ENCODE measurements at regions not wholly inside any gene's neighbourhood (a gene's known extent, or its start where the extent isn't known, plus 50 kb on each side); places are given as distances from the start of the nearest gene placed in this dataset.

DNA sequence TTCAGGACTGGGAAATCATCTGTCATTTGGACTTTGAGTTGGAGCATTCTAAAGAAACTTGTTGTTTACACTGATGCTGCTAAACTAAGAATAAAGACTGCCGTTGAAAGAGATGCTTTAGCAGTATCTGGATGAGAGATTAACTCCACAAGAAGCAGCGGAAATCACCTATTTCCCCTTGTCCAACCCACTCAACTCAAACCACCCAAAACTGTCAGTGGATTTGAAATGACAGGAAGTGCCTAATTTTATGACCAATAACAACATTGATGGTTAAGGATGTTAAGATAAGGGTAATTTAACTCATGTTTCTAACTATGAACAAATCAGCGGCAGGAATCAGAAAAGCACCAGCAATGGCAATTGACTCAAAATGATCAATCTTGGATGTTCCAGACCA, 110.8 kb upstream of the NR2F2 start:
- peaks cover 4% of the 10 kb centered on the region; the same call in 1 of the 2 replicates for H3K36me3 Mint-ChIP-seq
- ATAC-seq, result no peak
- H3K27me3 Mint-ChIP-seq (ENCODE audit: low read depth), result peaks cover 43% of the 10 kb centered on the region
- H3K4me3 Mint-ChIP-seq, result no peak overlapping the region
- CTCF ChIA-PET, result no interaction called here
- TF ChIP-seq CBFB (CRISPR knock-in tag; IDR thresholded peaks at IDR 0.05; ENCODE audit: low read depth), result no peak
- peaks cover 13% of the 10 kb centered on the region for H3K9me3 Mint-ChIP-seq
- no peak for DNase-seq (ENCODE audit: low spot score)
- no peak overlapping the region for H3K27ac Mint-ChIP-seq
- H3K4me1 Mint-ChIP-seq, result no peaks in the 10 kb centered on the region
- POLR2A ChIA-PET, result no interaction called here

DNA sequence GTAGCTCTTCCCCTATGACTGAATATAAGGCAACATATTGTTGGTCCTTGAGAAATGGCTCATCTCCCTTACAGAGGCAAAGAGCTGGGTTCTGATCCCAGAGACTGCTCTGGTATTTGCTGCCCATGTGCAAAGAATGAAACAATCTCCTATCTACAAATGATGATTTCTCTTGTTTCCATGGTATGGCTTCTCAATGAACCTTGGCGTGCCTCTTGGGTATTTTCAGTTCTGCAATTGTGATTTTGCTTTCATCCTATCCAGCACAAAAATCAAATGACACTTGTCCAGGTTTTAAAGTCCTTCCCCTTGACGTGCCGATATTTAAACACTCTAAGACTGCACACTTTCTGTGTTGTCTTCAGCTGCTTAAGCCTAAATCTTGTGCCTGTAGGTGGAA, 109.8 kb upstream of the NR2F2 start:
- TF ChIP-seq ATF6 (CRISPR knock-in tag; IDR thresholded peaks at IDR 0.05), result no peak
- TF ChIP-seq ZNF512 (CRISPR knock-in tag; IDR thresholded peaks at IDR 0.05; ENCODE audit: borderline replicate concordance), result no peak
- TF ChIP-seq NFATC4 (CRISPR knock-in tag; IDR thresholded peaks at IDR 0.05), result no peak
- TF ChIP-seq ZNF317 (CRISPR knock-in tag; IDR thresholded peaks at IDR 0.05; ENCODE audit: borderline replicate concordance, low read depth), result no peak
- TF ChIP-seq, protein P1, sequence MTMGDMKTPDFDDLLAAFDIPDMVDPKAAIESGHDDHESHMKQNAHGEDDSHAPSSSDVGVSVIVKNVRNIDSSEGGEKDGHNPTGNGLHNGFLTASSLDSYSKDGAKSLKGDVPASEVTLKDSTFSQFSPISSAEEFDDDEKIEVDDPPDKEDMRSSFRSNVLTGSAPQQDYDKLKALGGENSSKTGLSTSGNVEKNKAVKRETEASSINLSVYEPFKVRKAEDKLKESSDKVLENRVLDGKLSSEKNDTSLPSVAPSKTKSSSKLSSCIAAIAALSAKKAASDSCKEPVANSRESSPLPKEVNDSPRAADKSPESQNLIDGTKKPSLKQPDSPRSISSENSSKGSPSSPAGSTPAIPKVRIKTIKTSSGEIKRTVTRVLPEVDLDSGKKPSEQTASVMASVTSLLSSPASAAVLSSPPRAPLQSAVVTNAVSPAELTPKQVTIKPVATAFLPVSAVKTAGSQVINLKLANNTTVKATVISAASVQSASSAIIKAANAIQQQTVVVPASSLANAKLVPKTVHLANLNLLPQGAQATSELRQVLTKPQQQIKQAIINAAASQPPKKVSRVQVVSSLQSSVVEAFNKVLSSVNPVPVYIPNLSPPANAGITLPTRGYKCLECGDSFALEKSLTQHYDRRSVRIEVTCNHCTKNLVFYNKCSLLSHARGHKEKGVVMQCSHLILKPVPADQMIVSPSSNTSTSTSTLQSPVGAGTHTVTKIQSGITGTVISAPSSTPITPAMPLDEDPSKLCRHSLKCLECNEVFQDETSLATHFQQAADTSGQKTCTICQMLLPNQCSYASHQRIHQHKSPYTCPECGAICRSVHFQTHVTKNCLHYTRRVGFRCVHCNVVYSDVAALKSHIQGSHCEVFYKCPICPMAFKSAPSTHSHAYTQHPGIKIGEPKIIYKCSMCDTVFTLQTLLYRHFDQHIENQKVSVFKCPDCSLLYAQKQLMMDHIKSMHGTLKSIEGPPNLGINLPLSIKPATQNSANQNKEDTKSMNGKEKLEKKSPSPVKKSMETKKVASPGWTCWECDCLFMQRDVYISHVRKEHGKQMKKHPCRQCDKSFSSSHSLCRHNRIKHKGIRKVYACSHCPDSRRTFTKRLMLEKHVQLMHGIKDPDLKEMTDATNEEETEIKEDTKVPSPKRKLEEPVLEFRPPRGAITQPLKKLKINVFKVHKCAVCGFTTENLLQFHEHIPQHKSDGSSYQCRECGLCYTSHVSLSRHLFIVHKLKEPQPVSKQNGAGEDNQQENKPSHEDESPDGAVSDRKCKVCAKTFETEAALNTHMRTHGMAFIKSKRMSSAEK (CRISPR knock-in tag; IDR thresholded peaks at IDR 0.05; ENCODE audit: borderline replicate concordance), result no peak
- no peak for TF ChIP-seq ZBTB21 (CRISPR knock-in tag; IDR thresholded peaks at IDR 0.05; ENCODE audit: borderline replicate concordance)
- TF ChIP-seq, protein P2, sequence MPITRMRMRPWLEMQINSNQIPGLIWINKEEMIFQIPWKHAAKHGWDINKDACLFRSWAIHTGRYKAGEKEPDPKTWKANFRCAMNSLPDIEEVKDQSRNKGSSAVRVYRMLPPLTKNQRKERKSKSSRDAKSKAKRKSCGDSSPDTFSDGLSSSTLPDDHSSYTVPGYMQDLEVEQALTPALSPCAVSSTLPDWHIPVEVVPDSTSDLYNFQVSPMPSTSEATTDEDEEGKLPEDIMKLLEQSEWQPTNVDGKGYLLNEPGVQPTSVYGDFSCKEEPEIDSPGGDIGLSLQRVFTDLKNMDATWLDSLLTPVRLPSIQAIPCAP (CRISPR knock-in tag; IDR thresholded peaks at IDR 0.05), result no peak
- TF ChIP-seq, protein P3, sequence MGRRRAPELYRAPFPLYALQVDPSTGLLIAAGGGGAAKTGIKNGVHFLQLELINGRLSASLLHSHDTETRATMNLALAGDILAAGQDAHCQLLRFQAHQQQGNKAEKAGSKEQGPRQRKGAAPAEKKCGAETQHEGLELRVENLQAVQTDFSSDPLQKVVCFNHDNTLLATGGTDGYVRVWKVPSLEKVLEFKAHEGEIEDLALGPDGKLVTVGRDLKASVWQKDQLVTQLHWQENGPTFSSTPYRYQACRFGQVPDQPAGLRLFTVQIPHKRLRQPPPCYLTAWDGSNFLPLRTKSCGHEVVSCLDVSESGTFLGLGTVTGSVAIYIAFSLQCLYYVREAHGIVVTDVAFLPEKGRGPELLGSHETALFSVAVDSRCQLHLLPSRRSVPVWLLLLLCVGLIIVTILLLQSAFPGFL (CRISPR knock-in tag; IDR thresholded peaks at IDR 0.05; ENCODE audit: borderline replicate concordance), result no peak
- POLR2A ChIA-PET, result no interaction called here

DNA sequence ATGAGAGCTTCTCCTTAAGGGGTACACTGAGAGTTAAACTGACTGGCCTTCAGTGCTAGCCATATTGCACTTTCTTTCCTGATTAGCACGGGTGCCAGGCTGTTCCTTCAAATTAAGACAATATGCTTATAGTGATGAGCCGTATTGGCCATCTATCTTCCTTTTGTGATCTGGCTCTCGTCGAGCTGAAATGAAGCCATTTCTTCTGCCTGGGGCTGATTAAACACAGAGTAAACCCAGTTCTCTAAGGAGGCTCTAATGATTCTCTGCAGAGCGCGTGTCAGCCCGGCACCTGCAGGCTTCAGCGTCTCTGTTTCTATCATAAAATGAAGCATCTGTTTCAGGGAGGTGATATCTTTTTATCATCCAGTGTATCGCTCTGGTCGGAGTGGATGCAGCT, 107.5 kb upstream of the NR2F2 start:
- no peak for ATAC-seq
- Mint-ChIP-seq H3K27me3 (ENCODE audit: low read depth) (peaks cover 55% of the 10 kb centered on the region), H3K36me3 (no peaks in the 10 kb centered on the region), H3K9me3 (no peaks in the 10 kb centered on the region), H3K4me3 (no peak overlapping the region), H3K4me1 (peaks cover 4% of the 10 kb centered on the region), H3K27ac (no peak overlapping the region)
- DNase-seq (ENCODE audit: low spot score), result no peak
- POLR2A ChIA-PET, result interaction anchor here (1.0 kb wide), 1 partner anchor 24 kb away, joined by 3 read pairs; no protein-coding TSS in a partner anchor
- CTCF ChIA-PET, result no interaction called here
- TF ChIP-seq ARID4B (CRISPR knock-in tag; IDR thresholded peaks at IDR 0.05; ENCODE audit: borderline replicate concordance), result no peak
- no peak for TF ChIP-seq KAT7 (CRISPR knock-in tag; IDR thresholded peaks at IDR 0.05; ENCODE audit: borderline replicate concordance)
- no peak for TF ChIP-seq CBFB (CRISPR knock-in tag; IDR thresholded peaks at IDR 0.05; ENCODE audit: low read depth)

More for the DNA sequence above, 109.8 kb upstream of the NR2F2 start:
- DNase-seq (ENCODE audit: low spot score) (no peak), ATAC-seq (no peak)
- Mint-ChIP-seq H3K36me3 (peaks cover 4% of the 10 kb centered on the region; the same call in 1 of the 2 replicates), H3K9me3 (peaks cover 13% of the 10 kb centered on the region), H3K27me3 (ENCODE audit: low read depth) (peaks cover 51% of the 10 kb centered on the region), H3K4me1 (0 out of 2 replicates have a peak, but pooled peaks cover under 1% of the 10 kb centered on the region), H3K4me3 (no peak overlapping the region), H3K27ac (no peak overlapping the region)
- CTCF ChIA-PET, result no interaction called here
